ENCODE measurements at regions not wholly inside any gene's neighbourhood (a gene's known extent, or its start where the extent isn't known, plus 50 kb on each side); places are given as distances from the start of the nearest gene placed in this dataset.
"Not testable (repeated sequence)": the region's sequence is repeated elsewhere in the genome, so short reads cannot be mapped to it uniquely, and the experiment has no call there.

DNA sequence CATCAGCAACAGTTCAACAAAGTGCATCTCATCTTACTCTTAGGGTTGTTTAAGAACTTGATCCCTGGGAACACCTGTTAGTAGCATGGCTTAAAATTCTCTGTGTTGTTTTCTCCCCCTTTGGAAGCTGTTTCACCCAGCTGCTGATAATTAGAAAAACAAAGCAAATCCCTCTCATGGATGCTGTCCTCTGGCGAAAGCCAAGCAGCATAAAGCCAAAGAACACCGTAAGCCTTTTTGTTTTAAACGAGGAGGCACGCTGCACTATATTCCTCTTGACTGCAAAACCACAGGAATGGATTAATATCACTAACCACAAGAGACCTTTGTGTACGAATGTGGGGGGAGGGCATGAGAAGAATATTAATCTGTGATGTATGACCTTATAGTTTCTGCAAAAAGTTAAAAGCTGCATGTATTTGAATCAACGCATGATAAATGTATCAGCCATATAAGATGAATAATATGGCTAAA lies 923.2 kb downstream of the LTN1 start:
- no peak overlapping the region for H3K4me3 ChIP-seq (ENCODE audit: low read depth, low read length)
- DNase-seq (ENCODE audit: low read depth) = peak; percentile 82
- in situ Hi-C loops (cut with HindIII; ENCODE audit: low sequenced_read_pairs) = no loop called here
- TF ChIP-seq, protein P1, sequence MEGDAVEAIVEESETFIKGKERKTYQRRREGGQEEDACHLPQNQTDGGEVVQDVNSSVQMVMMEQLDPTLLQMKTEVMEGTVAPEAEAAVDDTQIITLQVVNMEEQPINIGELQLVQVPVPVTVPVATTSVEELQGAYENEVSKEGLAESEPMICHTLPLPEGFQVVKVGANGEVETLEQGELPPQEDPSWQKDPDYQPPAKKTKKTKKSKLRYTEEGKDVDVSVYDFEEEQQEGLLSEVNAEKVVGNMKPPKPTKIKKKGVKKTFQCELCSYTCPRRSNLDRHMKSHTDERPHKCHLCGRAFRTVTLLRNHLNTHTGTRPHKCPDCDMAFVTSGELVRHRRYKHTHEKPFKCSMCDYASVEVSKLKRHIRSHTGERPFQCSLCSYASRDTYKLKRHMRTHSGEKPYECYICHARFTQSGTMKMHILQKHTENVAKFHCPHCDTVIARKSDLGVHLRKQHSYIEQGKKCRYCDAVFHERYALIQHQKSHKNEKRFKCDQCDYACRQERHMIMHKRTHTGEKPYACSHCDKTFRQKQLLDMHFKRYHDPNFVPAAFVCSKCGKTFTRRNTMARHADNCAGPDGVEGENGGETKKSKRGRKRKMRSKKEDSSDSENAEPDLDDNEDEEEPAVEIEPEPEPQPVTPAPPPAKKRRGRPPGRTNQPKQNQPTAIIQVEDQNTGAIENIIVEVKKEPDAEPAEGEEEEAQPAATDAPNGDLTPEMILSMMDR (IDR thresholded peaks at IDR 0.05; ENCODE audit: low read depth, low read length, missing control alignments) = no peak

DNA sequence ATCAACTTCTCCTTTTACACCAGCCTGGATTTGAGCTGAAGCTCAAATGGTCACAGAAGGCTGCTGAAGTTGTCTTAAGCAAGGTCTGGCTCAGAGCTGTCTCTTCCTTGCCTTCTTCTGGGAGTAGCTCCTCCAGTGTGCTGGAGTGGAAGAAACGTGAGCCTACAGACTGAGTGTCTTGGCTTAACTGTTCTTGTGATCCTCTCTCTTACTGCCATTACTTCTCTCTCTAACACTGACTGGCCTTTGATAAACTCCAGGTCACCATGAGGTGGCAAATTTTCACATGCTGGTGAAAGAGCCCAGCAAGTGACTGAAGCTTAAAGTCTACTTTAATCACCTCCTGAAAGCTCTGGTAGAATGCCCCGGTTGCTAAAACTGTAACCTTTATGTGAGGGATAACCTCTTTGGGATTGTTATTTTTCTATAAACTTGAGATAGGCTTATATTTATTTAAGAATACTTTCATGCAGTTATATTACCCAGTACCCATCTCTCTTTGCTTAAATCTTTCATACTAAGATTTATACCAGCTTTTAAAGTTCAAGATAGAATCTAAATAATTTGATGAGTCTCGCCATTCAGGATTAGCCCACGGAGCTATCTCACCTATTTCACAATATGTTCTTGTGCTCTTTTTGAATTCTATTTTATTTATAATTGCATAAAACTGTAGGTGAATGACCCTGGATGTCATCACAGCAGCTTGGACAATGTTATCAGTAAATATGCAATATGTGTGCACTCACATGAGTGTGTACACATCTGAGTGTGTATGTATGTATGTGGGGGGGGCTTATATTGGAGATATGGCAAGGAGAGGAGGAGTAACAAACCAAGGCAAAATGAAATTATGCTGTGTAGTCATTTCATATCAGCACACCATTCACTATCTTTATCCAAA lies 924.0 kb downstream of the LTN1 start:
- in situ Hi-C loops (cut with HindIII; ENCODE audit: low sequenced_read_pairs) = no loop called here
- H3K4me3 ChIP-seq (ENCODE audit: low read depth, low read length) = no peak overlapping the region
- no peak for DNase-seq (ENCODE audit: low read depth)
- TF ChIP-seq, protein P1 (IDR thresholded peaks at IDR 0.05; ENCODE audit: low read depth, low read length, missing control alignments) = no peak

DNA sequence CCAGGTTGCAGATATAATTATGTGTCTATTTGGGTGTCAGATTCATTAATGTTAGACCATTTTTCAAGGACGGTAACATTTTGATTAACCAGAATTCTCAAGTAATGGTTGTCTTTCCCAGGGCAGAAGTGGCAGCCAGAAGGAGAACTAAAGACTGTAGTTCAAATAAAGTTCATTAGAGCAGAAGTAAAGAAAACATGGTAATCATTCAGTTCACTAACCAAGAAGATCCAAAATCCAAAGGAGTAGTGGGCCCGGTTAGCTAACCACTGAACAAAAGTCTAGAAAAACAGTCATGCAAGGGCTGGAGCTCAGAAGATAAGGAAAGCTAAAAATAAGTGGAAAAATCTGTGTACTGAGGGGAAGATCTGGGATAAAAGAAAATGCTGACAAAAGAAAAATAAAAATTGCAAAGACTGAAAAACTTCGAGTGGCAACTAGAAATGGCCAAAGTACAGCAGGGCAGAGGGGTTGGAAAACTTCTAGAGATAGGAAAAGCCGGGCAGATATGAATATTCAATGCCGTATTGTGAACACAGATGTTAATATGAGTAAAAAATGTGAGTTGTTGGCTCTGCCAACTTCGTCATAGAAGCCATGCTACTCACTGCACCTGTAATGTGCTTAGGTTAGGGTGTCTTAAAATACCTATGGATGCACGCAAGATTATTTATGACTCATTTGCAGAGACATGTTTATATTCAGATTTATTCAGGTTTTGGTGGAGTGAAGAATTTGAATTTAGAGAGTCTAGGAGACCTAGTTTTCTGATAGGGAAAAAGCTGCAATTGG lies 925.9 kb downstream of the LTN1 start:
- TF ChIP-seq, protein P1 (IDR thresholded peaks at IDR 0.05; ENCODE audit: low read depth, low read length, missing control alignments) = no peak
- H3K4me3 ChIP-seq (ENCODE audit: low read depth, low read length) = no peak overlapping the region
- in situ Hi-C loops (cut with HindIII; ENCODE audit: low sequenced_read_pairs) = no loop called here
- DNase-seq (ENCODE audit: low read depth) = no peak

DNA sequence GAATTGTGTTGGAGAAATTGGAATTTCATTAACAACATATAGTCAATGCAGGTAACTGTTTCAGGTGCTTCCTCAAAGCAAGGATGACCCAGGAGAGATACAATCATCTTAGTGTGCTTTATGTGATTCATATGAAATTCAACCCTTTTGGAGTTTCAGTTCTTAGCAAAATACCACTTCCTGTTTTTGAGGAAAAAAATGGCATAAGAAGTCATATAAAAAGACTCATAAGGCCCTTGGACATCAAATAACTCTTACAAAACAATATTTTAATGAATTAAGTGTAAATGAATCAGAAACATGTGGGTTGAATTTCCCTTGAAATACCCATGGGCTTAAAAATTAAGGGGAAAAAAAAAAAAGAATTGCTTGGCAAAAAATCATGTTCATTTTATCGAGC lies 926.6 kb downstream of the LTN1 start:
- DNase-seq (ENCODE audit: low read depth) = no peak
- H3K4me3 ChIP-seq (ENCODE audit: low read depth, low read length) = no peak overlapping the region
- TF ChIP-seq, protein P1 (IDR thresholded peaks at IDR 0.05; ENCODE audit: low read depth, low read length, missing control alignments) = no peak
- in situ Hi-C loops (cut with HindIII; ENCODE audit: low sequenced_read_pairs) = no loop called here

DNA sequence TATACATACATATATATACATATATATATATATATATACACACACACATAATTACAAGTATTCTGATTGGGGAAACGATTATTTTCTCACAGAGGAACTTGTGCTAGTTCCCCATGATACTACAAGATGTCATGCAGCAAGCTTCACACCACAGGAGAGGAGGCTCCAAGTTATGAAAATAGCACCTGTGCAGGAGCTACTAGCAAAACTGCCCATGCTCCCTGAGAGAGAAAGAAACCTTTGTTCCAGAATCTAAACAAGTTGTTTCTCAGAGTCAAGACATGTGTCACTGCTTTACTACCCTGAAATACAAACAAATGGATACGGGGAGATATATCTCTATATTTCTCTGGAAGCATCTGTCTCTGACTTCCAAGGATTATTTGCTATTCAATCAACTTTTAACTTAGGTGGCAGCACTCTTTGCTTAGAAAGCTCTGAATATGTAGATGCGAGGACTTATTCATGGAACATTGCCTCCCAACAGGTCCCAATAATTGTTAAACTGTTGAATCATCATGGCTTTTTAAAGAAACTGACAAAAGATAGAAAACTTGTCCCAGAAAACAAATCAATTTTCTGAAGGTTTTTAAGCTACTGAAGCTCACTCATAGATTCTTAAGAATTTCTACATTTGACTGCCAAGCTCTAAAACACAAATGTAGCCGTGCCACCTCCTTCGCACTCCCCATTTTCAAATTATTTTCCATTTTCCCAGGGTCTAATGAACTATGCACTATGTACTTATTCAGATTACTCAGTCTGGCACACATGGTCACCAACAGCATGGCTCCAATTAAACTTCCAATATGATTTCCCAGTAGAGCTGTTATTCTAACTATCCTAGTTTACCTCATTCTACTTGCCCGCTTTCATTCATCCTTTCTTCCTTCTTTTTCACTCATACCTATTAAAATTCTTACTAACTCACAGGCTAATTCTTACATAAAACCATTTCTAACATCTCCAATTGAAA lies 929.1 kb downstream of the LTN1 start:
- TF ChIP-seq, protein P1 (IDR thresholded peaks at IDR 0.05; ENCODE audit: low read depth, low read length, missing control alignments) = no peak
- no peak for DNase-seq (ENCODE audit: low read depth)
- in situ Hi-C loops (cut with HindIII; ENCODE audit: low sequenced_read_pairs) = no loop called here
- H3K4me3 ChIP-seq (ENCODE audit: low read depth, low read length) = no peak overlapping the region

DNA sequence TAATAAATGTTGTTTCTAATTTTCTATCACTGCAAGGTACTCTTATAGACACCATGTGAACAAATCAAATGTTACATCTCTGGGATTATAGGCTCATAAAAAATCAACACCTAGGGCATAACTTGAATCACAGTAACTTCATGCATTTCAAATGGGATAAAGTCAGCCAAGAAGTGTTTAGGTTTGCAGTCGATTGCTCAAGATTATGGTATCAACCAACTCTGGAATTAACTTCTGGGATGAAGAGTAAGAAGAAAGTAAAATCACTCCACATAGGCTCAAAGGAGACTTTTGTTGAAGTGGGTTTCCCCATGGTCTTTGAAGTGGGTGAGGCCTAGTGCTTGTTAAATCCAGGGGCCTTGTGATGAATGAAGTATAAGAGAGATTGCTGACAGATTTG lies 939.7 kb downstream of the LTN1 start:
- H3K4me3 ChIP-seq (ENCODE audit: low read depth, low read length); in situ Hi-C loops (cut with HindIII; ENCODE audit: low sequenced_read_pairs): not testable (repeated sequence)

More for the DNA sequence above, 939.7 kb downstream of the LTN1 start:
- not testable (repeated sequence) for DNase-seq (ENCODE audit: low read depth)

All from astrocyte of the cerebellum (primary cell).